HG03354 (cell line): ENCODE measurements at regions not wholly inside any gene's neighbourhood (a gene's known extent, or its start where the extent isn't known, plus 50 kb on each side); places are given as distances from the start of the nearest gene placed in this dataset.
"Not testable (repeated sequence)": the region's sequence is repeated elsewhere in the genome, so short reads cannot be mapped to it uniquely, and the experiment has no call there.

Experiments
- ATAC-seq: cut with Tn5 transposase; IDR thresholded peaks from one replicate; pipeline ENCODE4 v1.9.1; 2021; ENCODE audit warnings: mild to moderate bottlenecking; ENCODE audit not compliant: unreplicated experiment, poor library complexity, severe bottlenecking

- ATAC-seq = no peak
These were observed 95.5 kb upstream of the WDR44 start for GRCh38 chrX:118250445-118250844.

- no peak for ATAC-seq
These were observed 94.6 kb upstream of the WDR44 start for GRCh38 chrX:118251271-118251670.

GRCh38 chrX:118252967-118253366 is 92.9 kb upstream of the WDR44 start:
- no peak for ATAC-seq

GRCh38 chrX:118254611-118255010 is 91.3 kb upstream of the WDR44 start:
- ATAC-seq = peak; percentile 86

GRCh38 chrX:118255921-118256320 is 90.0 kb upstream of the WDR44 start:
- no peak for ATAC-seq

- ATAC-seq = no peak
These were observed 88.1 kb upstream of the WDR44 start for GRCh38 chrX:118257781-118258180.

GRCh38 chrX:118259213-118259612 is 86.7 kb upstream of the WDR44 start:
- no peak for ATAC-seq

- ATAC-seq = no peak
These were observed 84.8 kb upstream of the WDR44 start for GRCh38 chrX:118261151-118261550.

GRCh38 chrX:118271775-118272174 is 74.1 kb upstream of the WDR44 start:
- no peak for ATAC-seq

- ATAC-seq = no peak
These were observed 73.7 kb upstream of the WDR44 start for GRCh38 chrX:118272242-118272641.

GRCh38 chrX:118286066-118286762 is 59.7 kb upstream of the WDR44 start:
- no peak for ATAC-seq

- not testable (repeated sequence) for ATAC-seq
These were observed 50.1 kb upstream of the WDR44 start for GRCh38 chrX:118295818-118296217.
